ENCODE measurements at regions not wholly inside any gene's neighbourhood (a gene's known extent, or its start where the extent isn't known, plus 50 kb on each side); places are given as distances from the start of the nearest gene placed in this dataset.

DNA sequence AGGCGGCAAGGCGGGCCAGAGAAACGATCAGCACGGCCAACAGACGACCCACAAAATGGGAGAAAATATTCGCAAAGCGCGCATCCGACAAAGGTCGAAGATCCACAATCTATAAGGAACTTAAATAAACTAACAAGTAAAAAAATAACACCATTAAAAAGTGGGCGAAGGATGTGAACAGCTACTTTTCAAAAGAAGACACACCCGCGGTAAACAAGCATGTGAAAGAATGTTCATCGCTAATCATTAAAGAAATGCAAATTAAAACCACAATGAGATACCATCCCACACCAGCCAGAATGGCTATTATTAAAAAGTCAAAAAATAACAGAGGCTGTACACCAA lies 117.8 kb upstream of the SIRPA start:
- TF ChIP-seq, protein P1, sequence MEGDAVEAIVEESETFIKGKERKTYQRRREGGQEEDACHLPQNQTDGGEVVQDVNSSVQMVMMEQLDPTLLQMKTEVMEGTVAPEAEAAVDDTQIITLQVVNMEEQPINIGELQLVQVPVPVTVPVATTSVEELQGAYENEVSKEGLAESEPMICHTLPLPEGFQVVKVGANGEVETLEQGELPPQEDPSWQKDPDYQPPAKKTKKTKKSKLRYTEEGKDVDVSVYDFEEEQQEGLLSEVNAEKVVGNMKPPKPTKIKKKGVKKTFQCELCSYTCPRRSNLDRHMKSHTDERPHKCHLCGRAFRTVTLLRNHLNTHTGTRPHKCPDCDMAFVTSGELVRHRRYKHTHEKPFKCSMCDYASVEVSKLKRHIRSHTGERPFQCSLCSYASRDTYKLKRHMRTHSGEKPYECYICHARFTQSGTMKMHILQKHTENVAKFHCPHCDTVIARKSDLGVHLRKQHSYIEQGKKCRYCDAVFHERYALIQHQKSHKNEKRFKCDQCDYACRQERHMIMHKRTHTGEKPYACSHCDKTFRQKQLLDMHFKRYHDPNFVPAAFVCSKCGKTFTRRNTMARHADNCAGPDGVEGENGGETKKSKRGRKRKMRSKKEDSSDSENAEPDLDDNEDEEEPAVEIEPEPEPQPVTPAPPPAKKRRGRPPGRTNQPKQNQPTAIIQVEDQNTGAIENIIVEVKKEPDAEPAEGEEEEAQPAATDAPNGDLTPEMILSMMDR (conservative IDR thresholded peaks at IDR 0.05; ENCODE audit: low read depth, low read length) = no peak
- TF ChIP-seq EZH2 (IDR thresholded peaks at IDR 0.05; ENCODE audit: low read length, unreplicated experiment) = no peak
- TF ChIP-seq EZH2phosphoT487 (IDR thresholded peaks at IDR 0.05; ENCODE audit: borderline replicate concordance, low read length) = no peak

All from PC-3 (cell line).